Islet precursor cell (in vitro differentiated cells): ENCODE measurements at regions not wholly inside any gene's neighbourhood (a gene's known extent, or its start where the extent isn't known, plus 50 kb on each side); places are given as distances from the start of the nearest gene placed in this dataset.
A peak's percentile ranks its signal among the peaks of the same experiment; 100 is the strongest.

Source experiments
- DNase-seq: peaks from one replicate; pipeline ENCODE4 v3.0.0-alpha.2; 2018

DNA sequence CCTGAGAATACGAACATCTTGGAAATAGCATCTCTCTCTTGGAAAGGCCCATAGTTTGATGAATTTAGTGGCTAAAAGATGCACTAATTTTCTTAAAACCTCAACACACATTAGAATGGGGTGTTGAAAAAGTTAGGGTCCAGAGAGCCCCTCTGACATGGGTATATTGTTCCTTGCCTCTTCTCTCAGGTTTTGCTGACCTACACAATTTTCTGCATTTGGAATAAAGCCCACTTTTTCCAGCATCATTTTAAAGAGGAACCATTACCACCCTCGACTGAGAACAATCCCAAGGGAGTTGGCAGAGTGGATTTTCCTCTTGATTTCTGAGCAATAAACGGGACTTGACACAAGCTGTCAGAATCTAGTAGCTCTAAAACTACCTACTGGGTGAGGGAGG lies 156.1 kb downstream of the PMP22 start:
- DNase-seq, result peak; percentile 4

DNA sequence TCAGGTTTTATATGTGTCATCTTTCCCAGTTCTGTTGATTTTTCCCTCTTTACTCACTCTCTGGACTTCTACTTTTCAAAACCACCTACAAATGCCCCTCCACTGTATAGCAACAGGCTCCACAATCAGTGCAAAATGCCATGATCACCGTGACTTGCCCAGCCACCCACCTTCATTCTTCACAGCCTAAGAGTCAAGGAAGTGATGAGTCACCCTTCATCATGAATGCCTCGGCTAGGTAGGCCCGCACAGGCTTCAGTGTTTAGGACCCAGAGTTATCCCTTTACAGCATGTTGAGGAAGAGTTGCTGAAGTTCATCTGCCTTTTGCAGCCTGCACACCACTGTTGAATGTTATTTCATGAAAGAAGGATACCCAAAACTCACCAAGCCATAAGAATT lies 158.6 kb downstream of the PMP22 start:
- peak; percentile 88 for DNase-seq

DNA sequence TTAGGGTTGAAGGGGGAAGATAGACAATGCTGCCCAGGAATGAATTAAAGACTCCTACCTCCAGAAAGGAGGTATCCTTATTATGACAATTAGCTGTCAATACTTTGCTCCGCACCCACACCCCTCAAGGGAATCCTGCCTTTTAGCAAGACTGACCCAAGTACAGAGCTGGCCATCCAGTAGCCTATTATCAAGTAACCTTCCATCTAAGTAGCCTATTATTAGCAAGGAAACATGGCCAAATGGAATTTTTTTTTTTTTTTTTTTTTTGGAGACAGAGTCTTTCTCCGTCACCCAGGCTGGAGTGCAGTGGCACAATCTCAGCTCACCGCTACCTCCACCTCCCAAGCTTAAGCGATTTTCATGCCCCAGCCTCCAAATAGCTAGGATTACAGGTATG lies 161.3 kb downstream of the PMP22 start:
- no peak for DNase-seq

DNA sequence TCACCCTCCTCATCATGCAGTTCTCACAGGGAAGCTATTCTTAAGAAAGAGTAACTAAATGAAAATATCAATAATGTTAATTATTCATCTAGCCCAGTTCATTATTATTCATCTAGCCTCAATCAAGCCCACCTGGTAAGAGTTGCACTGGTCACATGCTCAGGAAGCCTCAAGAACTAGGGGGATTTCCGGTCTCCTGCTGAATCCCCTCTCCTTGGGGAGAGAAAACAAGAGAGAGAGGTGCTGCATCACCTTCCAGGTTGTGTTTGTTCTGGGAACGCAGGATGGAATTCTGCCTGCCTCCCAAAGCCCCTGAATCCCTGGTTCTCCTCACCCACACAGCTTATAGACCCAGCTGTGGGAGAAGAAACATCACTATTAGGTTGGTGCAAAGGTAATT lies 164.0 kb downstream of the PMP22 start:
- DNase-seq, result peak; percentile 10

DNA sequence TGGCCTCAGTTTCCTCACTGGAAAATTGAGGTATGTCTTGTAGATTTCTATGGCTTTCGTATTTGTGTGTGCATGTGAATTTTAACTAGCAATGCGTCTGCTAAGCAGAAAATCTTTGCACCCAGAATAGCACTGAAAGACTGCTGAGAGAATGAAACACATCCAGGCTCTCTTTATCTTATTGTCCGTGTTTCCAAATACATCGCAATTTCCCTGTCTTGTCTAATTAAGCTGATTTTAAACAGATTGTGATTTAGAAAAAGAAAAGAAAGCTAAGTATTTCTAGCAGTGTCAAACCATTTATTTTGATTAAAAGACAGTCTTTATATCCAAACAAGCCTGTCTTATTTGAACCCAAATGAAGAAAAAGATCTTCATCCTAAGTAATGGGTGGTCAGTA lies 168.6 kb downstream of the PMP22 start:
- DNase-seq, result no peak

DNA sequence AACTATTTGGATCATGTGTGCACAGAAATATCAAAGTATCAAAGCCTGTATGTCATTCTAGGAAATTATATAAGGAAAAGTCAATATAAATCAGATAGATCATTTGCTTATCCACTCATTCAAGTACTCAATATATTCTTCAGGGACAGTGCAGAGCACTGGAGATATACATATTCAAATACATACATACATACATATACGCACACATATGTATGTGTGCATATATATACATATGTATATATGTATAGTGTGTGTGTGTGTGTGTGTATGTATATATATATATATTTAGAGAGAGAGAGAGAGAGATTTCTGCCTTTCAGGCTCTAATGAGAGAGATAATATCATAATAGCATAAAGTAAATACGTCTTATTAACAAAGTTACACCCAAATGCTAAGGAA lies 169.2 kb downstream of the PMP22 start:
- DNase-seq, result no peak

DNA sequence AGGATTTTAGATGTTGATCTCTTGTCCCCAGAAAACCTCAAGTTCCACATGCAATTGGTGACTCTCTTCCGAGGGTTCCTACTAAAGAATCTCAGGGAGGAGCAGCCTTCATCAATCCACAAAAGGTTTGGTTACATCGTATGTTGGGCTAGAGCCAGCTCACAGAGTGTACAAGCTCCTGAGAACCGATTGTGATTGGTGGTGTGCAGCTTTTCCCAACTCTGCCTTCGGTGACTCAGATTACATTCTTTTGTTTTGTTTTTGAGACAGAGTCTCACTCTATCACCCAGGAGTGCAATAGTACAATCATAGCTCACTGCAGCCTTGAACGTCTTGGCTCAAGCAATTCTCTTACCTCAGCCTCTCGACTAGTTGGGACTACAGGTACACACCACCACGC lies 172.4 kb downstream of the PMP22 start:
- DNase-seq, result peak; percentile 47

DNA sequence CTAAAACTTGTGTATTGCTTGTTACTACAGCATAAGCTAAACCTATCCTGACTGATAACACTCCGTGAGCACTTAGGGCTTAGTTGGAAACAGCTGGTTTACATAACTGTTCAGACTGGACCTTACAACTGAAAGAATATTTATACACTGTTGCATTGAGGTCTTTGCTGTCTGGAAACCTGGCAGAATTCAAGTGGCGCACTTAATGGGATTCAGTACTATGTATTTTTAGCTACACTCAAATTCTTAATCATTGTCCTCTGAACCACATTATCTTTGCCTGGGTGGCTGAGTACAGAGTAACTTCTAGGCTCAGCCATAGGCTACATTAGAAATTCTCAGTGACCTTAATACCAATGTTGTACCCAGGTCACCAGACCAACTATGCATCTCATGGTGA lies 172.9 kb downstream of the PMP22 start:
- no peak for DNase-seq

DNA sequence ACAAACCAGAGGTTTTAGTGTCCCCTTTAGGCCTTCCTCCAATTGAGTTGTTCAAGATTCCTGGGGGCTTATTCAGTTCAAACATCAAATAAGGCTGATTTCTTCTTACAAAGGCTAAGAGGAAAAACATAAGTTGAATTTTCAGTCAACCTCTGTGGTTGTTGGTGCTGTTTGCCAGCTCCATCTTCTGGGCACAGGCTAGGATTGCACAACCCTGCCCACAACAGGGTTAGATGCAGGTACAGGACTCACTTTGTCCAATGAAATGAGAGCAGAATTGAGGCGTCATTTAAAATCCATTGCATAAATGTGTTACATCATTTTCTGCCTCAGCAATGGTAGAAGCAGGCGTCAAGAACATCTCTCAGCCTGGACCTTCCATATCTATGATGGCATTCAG lies 173.3 kb downstream of the PMP22 start:
- DNase-seq, result peak; percentile 52

DNA sequence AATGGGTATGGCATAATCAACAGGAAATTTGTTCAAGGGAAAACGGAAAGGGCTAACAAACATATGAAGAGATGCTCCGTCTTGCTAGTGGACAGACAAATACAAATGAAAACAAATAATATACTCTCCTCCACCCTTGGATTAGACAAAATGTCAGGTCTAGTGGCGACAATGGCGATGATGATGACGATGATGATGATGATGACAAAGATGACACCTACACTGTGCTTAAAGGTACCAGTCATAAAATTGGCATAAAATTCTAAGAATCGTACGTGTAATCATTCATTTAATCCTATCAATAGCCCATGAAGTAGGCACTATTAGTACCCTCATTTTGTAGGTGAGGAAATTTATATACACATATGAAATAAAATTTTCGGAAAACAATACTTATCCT lies 174.6 kb downstream of the PMP22 start:
- DNase-seq, result no peak

DNA sequence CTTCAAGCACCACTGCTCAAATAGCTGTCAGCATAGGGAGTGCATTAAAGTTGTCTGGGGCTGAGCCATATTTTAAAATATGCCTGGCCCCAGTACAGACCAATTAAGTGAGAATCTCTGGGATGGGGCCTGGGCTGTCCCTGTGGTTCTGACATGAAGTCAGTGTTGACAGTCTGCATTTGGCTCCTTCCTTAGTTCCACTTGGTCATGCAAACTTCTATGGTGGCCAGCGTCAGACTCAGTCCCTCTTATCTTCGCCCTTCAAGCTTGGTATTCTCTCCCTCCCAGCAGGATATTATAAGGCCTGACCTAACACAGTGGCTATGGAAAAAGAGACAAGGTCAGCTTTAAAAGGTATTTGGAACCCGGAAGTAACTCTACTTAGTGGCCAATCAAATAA lies 177.2 kb downstream of the PMP22 start:
- peak; percentile 28 for DNase-seq

DNA sequence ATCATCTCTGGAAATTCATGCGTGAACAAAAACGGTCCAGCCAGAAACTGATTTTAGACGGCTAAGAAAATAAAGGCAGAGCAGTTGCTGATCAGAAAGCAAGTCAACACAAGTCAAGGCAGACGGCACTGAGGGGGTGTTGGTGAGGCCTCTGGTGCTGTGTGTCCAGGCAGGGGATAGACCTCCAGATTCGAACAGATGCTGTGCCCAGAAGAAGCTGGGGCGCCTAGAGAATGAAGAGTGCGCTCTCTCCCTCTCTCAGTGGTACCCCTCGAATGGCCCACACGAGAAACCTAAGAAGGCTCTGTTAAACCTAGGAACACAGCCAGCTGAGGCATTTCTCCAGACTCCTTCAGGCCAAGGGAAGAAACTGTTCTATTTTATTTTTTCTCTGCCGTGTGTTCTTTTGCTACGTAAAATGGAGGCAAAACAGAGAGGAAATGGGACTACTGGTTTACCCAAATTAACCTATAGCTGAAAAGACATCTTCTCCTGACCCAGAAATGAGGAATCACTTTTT lies 178.3 kb downstream of the PMP22 start:
- DNase-seq, result peak; percentile 46

DNA sequence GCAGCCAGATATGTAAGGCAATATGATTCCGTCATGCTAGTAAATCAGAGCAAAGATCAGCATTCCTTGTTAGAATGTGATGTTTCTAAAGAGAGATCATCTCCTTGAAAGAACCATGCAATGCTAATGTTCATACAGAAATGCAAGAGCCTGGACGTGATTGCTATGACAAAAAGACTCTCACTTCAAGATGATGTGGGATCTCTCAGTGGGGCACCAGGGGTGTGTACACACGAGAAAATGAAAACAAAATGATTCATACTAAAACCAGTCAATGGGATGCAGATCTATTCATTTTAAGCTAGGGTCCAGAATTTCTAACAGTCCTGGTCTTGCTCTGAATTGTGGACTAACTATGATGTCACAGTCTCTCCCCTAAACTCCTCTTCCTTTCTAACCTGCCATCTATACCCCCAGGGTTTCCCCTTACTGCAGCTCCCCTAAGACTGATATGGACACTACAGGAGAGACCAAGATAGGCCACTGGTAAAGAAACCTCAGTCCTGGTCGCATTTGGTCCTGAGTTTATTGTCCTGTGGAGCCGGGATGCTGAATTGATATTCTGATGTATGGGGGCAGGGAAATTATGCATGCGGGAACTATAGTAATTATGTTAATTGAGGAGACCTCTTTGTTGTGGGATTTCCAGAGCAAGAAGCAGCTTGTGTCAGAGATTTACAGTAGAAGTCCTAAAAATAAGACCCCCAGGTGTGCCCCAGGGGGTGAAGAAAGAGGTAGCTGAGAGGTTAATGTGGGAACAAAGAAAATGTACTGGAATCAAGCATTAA lies 179.0 kb downstream of the PMP22 start:
- peak; percentile 43 for DNase-seq

DNA sequence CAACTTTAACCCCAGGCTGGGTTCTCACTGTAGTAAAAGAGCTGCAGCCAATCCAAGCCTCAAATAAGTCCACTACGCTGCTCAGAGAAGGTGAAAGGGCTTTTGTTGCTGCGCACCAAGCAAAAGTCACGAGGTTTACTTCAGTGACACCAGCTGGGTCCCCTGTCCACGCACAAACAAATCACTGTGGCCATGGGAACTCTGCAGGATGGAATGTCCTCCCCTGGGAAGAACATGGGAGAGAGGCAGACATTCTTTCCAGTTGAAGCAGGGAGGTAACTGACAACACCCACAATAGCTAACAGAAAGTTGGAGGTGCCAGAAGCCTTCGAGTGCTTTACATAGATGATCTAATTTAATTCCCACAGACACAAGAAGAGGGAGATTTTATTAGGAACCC lies 181.9 kb downstream of the PMP22 start:
- no peak for DNase-seq

DNA sequence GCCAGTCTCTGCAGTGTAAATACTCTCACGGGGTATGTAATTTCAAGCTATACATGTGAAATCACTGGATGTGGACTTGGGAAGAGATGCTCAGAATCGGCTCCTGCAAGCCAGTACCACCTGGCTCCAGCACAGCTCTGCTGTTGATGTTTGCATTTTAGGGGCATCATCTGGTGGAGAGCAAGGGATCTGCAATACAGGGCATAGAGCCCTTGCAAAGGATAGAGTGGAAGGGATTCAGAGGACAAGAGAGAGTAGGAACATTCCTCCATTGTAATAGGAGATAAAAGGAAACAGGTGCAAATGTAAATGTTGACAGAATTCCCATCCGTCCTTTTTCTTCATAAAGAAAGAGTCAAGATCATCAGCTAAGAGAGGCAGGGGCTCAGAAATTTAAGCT lies 184.1 kb downstream of the PMP22 start:
- DNase-seq, result no peak

DNA sequence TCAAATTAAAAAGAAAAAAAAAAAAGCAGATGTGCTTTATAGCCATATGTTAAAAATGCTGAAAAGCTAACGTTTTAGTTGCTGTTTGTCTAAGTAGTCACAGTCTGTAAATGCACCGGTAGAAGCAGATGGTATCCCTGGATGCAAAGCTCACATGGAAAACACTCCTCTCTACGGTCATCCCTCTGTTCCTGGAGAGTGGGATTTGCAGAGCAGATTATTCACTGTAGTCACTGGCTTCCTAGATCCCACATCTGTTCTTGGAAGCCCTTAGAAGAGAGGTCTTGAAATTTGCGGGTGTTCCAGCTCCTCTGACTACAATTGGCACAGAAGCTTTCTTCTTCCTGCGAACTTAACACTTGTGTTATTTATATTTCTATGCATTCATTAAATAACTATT lies 186.6 kb downstream of the PMP22 start:
- DNase-seq, result no peak

DNA sequence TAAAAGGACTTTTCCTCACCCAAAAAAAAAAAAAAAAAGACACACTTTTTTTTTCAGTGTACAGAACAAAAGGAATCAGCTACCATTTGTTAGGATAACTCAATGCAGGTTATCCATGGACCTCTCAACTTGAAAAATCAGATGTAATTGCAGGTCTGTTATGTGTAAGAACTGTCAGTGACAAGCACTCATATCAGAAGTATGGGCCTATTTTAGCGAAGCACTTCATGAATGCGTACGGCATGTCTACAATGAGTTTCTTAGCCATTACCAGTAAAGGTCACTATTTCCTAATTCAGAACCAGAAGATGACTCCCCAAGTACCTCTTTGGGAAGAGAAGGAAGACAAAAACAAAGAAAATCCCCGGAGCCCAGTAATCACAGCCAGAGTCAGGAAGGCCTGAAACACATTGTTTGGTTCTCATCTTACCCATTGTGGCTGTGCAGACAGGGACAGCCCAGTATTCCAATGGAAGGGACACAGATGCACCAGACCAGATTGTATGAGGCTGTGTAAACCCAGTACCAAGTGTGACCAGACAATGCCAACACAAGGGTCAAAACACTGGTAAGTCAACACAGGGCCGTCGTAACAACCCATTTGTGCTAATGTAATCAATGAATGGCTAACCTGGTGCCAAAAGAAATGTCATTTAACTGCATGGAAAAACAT lies 188.0 kb downstream of the PMP22 start:
- no peak for DNase-seq

DNA sequence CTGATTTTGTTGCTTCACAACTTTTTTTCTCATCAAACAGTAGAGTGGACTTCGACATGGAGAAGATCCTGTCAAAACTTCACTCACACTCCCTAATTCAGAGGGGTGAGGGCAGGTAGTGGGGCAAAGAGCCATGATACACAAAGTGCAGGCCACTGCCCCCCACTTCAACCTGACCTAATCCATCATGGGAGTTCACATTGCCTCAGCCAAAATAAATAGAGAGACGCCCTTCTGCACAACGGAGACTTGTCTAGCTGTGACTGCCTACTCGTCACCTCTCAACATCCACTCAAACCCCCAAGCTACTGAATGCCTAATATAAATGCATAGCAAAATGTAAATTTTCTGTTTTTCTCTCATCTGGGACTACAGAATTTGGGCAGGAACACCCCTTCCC lies 213.2 kb downstream of the PMP22 start:
- DNase-seq, result no peak

DNA sequence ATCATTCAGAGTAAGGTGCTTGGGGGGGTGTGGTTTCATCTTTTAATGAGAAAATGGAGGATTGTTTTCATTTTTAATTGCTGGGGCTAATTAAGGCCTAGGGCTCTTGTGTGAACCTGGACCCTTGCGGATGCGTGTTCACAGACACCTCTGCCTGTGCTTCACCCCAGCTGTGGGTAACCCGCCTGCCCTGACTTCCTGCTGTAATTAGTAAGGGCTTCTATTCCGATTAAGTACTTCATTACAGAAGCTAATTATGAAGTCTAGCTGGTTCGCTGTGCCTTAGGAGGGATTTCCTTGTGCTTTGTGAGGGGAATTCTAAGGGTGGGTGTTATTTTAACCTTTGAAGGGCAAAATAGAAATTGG lies 215.3 kb downstream of the PMP22 start:
- DNase-seq, result no peak

DNA sequence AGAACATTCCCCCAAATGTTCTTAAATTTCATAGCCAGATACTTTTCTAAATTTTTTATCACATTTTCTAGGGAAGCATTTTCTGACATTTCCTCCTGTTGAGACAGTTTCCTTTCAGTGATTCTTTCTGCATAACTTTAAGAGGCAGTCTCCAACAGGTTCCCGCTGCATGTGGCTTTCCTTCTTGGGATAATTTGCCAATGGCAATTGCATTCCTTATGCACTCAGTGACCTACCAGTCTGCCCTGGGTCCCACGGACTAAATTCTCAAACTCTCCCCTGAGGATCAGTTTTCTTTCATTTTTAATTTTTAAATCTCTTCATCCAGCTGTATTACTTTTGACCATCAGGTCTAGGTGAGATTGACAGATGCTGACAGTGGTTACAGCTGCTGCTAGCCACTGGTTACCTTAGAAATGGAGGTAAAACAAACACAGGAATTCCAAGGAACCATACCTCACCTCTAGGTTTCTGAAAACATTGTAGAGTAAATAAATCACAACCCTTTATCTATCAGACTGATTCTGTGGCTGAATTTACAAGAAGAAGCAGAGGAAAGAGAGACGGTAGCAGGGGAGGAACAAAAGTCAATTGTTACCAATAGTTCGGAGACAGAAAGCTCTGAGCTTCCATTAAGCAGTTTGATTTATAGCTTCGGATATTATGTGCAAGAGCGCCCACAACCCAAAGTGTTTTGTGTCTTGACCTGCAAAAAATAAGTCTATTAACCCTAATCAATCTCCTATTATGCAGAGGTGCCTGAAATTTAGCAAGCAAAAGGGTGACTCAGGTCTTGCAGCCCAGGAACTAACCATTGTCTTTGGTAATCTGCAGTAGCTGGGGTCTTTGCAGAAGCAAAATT lies 216.0 kb downstream of the PMP22 start:
- DNase-seq, result no peak

DNA sequence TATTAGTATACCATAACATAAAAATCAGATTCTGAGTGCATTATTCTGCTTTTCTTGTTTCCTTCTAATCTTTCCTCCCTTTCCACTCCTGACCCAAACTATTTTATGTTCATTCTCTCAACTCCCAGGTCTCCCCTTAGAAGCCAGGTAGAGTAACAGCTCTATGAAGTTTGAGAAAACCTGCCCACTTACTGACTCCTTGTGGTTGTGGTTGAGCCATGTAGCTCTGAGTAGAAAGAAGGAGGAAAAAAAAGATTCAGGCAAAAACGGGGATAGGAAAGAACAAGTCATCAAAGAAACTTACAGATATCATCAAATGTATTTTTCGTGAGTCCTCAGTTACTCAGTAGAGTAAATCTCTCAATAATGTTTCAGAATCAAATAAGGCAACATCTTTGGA lies 216.7 kb downstream of the PMP22 start:
- DNase-seq, result no peak

DNA sequence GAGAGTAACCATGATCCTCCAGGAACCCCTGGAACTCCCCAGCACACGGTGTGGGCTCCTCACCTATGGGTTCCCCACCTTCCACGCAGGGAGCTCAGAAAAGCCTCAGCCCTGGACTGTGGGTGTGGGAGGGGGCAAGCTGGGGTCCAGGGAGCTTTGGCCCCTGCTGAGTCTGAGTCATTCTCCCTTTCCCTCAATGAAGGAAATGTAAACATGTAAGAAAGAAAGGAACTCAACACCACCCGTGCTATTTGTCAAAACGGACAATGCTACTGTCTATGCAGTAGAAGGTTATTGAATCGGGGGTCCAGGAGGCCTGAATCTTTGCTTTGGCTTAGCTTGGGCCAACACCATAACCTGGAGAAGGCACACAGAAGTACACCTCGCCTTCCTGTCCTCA lies 222.8 kb downstream of the PMP22 start:
- no peak for DNase-seq

DNA sequence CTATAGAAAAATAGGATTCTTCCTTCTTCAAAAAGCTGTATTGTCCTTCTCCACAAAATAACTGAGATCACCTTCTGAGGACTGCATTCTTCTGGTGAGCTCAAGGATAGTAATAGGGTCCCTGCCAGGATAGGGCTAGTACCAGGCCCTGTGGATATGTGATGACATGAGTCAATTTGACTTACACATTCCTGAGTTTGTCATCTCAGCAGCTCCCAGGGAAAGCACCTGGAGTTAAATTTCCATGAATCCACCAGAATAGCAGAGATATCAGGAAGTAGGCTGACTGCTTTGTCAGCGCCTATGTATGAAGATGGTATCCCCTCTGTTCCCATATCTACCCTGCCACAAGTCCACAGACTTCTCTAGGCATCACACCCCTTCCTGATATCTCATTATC lies 225.8 kb downstream of the PMP22 start:
- DNase-seq, result peak; percentile 71

DNA sequence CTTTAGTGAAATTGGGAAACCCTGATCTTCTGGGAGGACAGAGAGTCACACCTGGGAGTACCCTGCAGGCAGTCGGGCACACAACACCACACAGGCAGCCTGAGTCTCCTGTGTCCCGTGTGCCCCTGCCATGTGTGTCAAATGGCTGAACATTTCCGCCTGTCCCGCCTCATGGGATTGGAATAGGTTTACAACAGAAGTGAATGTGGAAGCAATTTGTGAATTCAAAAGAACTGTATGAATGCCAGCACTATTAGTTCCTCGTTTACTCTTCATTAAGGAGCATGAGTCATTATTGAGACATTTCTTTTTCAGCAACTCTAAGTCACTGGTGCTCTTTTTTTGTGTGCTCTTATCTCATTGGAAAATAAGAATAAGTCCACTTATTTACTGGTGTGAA lies 226.5 kb downstream of the PMP22 start:
- peak; percentile 71 for DNase-seq
